Keratinocyte (primary cell): ENCODE measurements at regions not wholly inside any gene's neighbourhood (a gene's known extent, or its start where the extent isn't known, plus 50 kb on each side); places are given as distances from the start of the nearest gene placed in this dataset.

Experiments used
- DNase-seq: peaks from one replicate; pipeline ENCODE4 v3.0.0-alpha.2; 2011; ENCODE audit warnings: low read depth, missing footprints, low spot score
- FAIRE-seq: peaks from 2 replicates; lab custom pipeline; 2011; peaks lifted over from hg19 to GRCh38; lab: Jason Lieb, UNC
- H2AFZ ChIP-seq: 2 replicates; pipeline ENCODE4 v1.6.0; 2012; ENCODE audit warnings: low read length, control low read depth, inconsistent platforms; ENCODE audit not compliant: control insufficient read depth
- H3K27ac ChIP-seq: 2 replicates; pipeline ENCODE4 v1.5.1; 2011; ENCODE audit warnings: low read length; ENCODE audit not compliant: control insufficient read depth, insufficient read depth
- H3K27me3 ChIP-seq: 3 replicates; pipeline ENCODE4 v1.6.0; 2011; ENCODE audit warnings: low read length; ENCODE audit not compliant: control insufficient read depth, insufficient read depth; ENCODE audit errors: extremely low read depth
- H3K36me3 ChIP-seq, 2 experiments: 2 replicates in 1 of 2; 3 replicates in 1 of 2; pipeline ENCODE4 v1.5.1; 2011; ENCODE audit warnings: low read length in 2 of 2, mild to moderate bottlenecking in 1 of 2; ENCODE audit not compliant: control insufficient read depth in 2 of 2, insufficient read depth in 2 of 2; ENCODE audit errors: extremely low read depth in 1 of 2
- H3K4me1 ChIP-seq: 3 replicates; pipeline ENCODE4 v1.5.1; 2011; ENCODE audit warnings: low read length; ENCODE audit not compliant: control insufficient read depth, insufficient read depth; ENCODE audit errors: extremely low read depth
- H3K4me2 ChIP-seq: 3 replicates; pipeline ENCODE4 v1.6.0; 2011; ENCODE audit warnings: low read depth, low read length; ENCODE audit not compliant: control insufficient read depth, insufficient read depth; ENCODE audit errors: extremely low read depth
- H3K4me3 ChIP-seq, 3 experiments: fragments of 200-600 bp in 1 of 3; sonication (generic) in 1 of 3; 2 replicates in 2 of 3; 3 replicates in 1 of 3; pipeline ENCODE4 v1.5.1; 2011 to 2016; ENCODE audit warnings: low read length in 3 of 3, mild to moderate bottlenecking in 3 of 3, control low read depth in 2 of 3, inconsistent platforms in 1 of 3, low read depth in 1 of 3, mixed read lengths in 1 of 3, mixed run types in 1 of 3, moderate library complexity in 1 of 3; ENCODE audit not compliant: control insufficient read depth in 2 of 3, insufficient read depth in 2 of 3; ENCODE audit errors: extremely low read depth in 1 of 3
- H3K79me2 ChIP-seq: 2 replicates; pipeline ENCODE4 v1.6.0; 2012; ENCODE audit warnings: low read length; ENCODE audit not compliant: control insufficient read depth, insufficient read depth
- H3K9ac ChIP-seq: 3 replicates; pipeline ENCODE4 v1.6.0; 2011; ENCODE audit warnings: low read length; ENCODE audit not compliant: control insufficient read depth, insufficient read depth; ENCODE audit errors: extremely low read depth
- H3K9me1 ChIP-seq: 3 replicates; pipeline ENCODE4 v1.6.0; 2011; ENCODE audit warnings: low read length; ENCODE audit not compliant: control insufficient read depth, insufficient read depth; ENCODE audit errors: extremely low read depth
- H3K9me3 ChIP-seq: 2 replicates; pipeline ENCODE4 v1.5.1; 2012; ENCODE audit warnings: low read depth, low read length; ENCODE audit not compliant: control insufficient read depth
- H4K20me1 ChIP-seq: 3 replicates; pipeline ENCODE4 v1.6.0; 2011; ENCODE audit warnings: low read length; ENCODE audit not compliant: control insufficient read depth, insufficient read depth; ENCODE audit errors: extremely low read depth
- CTCF ChIP-seq, 3 experiments: IDR thresholded peaks in 1 of 3; conservative IDR thresholded peaks in 1 of 3; optimal IDR thresholded peaks in 1 of 3; 2 replicates in 2 of 3; 3 replicates in 1 of 3; pipeline versions ENCODE3 to v1.5.1; 2011; ENCODE audit warnings: low read length in 3 of 3, mild to moderate bottlenecking in 3 of 3, moderate library complexity in 2 of 3, control low read depth in 1 of 3, inconsistent platforms in 1 of 3; ENCODE audit not compliant: insufficient read depth in 2 of 3; ENCODE audit errors: extremely low read depth in 1 of 3
- EZH2 ChIP-seq: IDR thresholded peaks from one replicate; pipeline ENCODE4 v1.6.1; 2012; ENCODE audit warnings: inconsistent platforms, mild to moderate bottlenecking, low read length, moderate library complexity
- dilution Hi-C: fragments of 300-500 bp; cut with MboI; formaldehyde crosslinking; loops from one replicate; pipeline ENCODE4 v1.7.0; 2020; ENCODE audit warnings: low sequenced_read_pairs; ENCODE audit not compliant: extremely low pct_ligation_motif_present

- Histone ChIP-seq H3K79me2 (no peaks in the 10 kb centered on the region), H3K4me2 (no peak overlapping the region), H2AFZ (no peak overlapping the region), H4K20me1 (no peaks in the 10 kb centered on the region), H3K27ac (no peak overlapping the region), H3K9me3 (no peaks in the 10 kb centered on the region), H3K4me3 (no peak overlapping the region), H3K27me3 (no peaks in the 10 kb centered on the region), H3K36me3 (no peaks in the 10 kb centered on the region), H3K4me1 (no peaks in the 10 kb centered on the region), H3K9me1 (no peaks in the 10 kb centered on the region), H3K9ac (no peak overlapping the region)
- dilution Hi-C loops: no loop called here
- FAIRE-seq (no peak), DNase-seq (no peak)
- TF ChIP-seq CTCF (optimal IDR thresholded peaks at IDR 0.05 in 1 of 3, IDR thresholded peaks at IDR 0.05 in 1 of 3, conservative IDR thresholded peaks at IDR 0.05 in 1 of 3; ENCODE audit: extremely low read depth in 1 of 3, insufficient read depth in 2 of 3, low read length in 3 of 3): no peak
Measured at GRCh38 chr6:145118224-145118623, 617.1 kb downstream of the EPM2A start.

- Histone ChIP-seq H3K27ac (no peak overlapping the region), H3K4me1 (no peaks in the 10 kb centered on the region), H3K9me1 (no peaks in the 10 kb centered on the region), H4K20me1 (no peaks in the 10 kb centered on the region), H3K79me2 (no peaks in the 10 kb centered on the region), H3K4me3 (no peak overlapping the region), H3K4me2 (no peak overlapping the region), H3K9ac (no peak overlapping the region), H2AFZ (no peak overlapping the region), H3K9me3 (no peaks in the 10 kb centered on the region), H3K36me3 (no peaks in the 10 kb centered on the region), H3K27me3 (no peaks in the 10 kb centered on the region)
- FAIRE-seq: no peak
- DNase-seq: no peak
- TF ChIP-seq CTCF (optimal IDR thresholded peaks at IDR 0.05 in 1 of 3, IDR thresholded peaks at IDR 0.05 in 1 of 3, conservative IDR thresholded peaks at IDR 0.05 in 1 of 3; ENCODE audit: extremely low read depth in 1 of 3, insufficient read depth in 2 of 3, low read length in 3 of 3) (no peak), EZH2 (no peak)
- dilution Hi-C loops: no loop called here
Measured at GRCh38 chr6:145119081-145119480, 616.2 kb downstream of the EPM2A start.
